Epidermal melanocyte (primary cell): ENCODE measurements at regions not wholly inside any gene's neighbourhood (a gene's known extent, or its start where the extent isn't known, plus 50 kb on each side); places are given as distances from the start of the nearest gene placed in this dataset.

Experiments used
- DNase-seq: peaks from one replicate; pipeline ENCODE4 v3.0.0; 2011; ENCODE audit warnings: low spot score; ENCODE audit not compliant: insufficient read length

DNA sequence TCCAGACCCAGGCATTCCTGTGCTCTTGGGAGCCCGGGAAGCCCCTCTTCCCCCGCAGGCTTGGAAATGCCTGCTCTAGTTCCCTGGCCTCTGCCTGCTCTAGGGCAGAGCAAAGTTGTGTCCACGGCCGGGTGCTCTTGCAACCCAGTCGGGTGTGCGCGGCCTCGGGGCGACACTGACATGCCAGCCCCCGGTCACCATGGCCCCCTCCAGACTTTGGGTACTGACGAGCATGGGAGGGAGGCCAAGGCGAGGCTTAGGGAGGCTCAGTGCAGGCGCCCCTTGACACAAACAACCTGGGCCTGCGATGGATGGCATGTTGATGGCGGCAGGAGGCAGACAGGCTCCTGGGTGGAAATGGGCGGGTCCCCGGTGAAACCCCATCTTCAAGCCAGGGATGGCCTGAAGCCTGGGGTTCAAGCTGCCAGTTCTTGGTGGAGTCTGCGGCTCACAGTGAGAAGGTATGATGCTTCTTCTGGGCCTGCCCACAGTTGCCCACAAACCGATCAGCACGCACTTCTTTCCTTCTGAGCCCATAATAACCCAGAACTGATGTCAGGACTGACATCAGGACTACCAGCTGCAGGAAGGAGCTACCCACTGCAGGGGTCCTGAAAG is 689.9 kb downstream of the DSC3 start:
- DNase-seq = no peak

DNA sequence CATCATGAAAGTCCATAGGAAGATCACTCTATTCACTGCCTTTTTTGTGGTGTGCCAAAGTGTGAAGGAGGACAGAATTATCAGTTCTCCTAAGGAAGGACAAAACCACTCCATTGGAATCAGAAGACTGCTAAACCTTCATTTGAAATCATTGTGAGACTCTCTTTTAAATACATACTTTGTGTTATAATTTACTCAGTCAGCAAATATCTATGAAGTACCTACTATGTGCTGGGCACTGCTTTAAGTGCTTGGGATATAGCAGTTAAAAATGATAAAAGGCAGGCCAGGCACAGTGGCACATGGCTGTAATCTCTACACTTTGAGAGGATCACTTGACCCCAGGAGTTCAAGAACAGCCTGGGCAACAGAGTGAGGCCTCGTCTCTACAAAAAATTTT is 692.3 kb downstream of the DSC3 start:
- no peak for DNase-seq

DNA sequence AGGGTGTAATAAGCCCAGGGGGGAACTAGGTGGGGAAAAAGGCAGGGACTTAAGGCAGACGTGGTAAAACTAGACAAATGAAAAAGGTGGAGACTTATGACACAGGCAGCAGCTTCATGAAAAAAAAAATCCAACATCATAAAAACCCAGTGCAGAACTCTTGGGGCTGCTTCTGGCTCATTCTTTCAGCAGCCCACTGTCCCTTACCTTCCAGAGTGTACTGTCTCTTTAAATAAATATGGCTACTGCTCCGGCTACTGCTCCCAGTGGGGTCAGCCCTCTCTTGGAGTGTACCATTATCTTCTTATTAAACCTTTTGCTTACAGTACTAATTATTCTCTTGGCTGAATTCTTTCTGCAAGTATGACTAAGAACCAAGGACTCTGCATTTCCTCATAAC is 699.5 kb downstream of the DSC3 start:
- DNase-seq = no peak

DNA sequence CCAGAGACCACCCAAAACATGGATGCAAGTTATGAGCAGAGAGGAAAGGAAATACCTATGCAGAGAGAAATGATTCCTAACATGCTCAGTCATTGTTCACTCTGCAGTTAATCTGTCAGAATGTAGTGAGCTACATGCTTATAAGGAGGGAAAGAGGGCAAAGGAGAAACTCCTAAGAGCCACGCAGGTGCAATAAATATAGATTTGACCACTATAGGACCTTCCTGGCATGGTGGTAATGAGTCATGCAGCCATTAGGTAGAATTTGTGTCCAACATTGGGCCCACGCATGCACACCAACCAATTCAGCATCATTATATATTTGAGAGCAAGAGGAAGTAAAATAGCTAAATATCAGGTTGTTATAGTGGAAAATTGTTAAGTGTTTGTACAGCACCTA is 699.9 kb downstream of the DSC3 start:
- no peak for DNase-seq

DNA sequence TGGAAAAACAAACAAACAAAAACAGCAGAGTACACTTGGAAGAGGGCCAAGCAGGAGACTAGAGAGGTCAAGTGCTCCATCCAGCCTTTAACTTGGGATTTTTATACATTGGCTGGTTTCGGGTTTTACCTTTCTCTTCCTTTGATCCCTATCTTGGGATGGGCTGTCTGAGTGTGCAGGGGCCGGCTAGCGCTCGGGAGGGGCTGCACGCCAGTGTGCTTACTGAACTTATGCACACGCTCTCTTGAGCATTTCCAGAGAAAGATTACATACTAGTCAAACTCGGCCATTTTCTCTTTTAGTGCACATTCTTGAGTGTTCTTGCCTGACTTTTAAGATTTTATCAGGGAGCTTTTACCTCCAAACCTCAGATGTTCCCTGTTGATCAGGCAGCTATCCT is 707.8 kb downstream of the DSC3 start:
- DNase-seq = no peak

DNA sequence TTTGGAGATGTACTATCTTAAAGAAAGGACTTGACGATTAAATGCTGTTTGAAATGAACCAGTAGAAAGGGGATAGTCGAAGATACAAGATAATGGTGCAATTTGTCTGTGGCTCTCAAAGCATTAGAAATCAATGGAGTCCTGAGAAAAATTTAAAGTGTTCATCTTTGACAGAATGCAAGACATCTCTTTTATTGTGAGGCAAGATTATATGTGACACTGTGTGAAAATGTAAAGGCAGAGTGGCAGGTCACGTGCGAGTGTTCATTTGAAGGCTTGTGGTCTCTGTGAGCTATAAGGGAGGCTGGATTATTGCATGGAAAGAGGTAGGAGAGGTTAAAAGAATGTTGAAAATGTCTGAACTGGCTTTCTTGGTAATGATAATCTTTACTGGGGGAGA is 709.2 kb downstream of the DSC3 start:
- no peak for DNase-seq

DNA sequence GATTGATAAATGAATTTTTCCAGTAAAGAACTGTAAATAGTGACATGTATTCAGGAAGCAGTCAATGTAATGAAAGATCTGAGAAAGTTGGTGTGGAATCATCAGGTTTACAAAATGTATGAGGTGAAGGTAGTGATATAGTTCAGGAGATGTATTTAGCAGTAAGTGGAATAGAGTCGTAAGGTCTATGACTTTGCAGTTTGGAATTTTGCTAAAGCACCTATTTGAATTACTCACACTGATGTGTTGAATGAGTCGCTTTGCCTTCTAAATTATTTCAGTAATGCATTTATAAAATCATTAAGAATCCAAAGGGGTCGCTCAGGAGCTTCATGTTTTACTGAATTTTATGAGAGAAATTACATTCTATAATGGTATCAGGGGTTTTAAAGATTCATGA is 713.7 kb downstream of the DSC3 start:
- no peak for DNase-seq

DNA sequence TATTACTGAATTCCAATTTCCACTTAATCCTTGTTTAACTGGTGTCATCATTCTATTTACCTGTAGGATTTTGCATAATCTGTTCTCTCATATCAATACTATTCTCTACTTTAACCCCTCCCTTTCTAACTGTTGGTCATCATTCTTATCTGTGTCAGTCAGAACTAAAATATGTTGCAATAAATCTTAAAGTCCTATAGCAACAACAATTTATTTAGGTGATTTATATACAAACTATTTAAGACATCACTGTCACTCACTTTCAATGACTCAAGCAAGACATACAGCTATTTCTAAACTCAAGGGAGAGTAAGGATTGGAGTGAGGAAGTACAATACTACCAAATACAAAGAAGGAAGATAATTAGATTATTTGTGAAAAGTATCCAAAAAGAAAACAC is 740.4 kb downstream of the DSC3 start:
- no peak for DNase-seq

DNA sequence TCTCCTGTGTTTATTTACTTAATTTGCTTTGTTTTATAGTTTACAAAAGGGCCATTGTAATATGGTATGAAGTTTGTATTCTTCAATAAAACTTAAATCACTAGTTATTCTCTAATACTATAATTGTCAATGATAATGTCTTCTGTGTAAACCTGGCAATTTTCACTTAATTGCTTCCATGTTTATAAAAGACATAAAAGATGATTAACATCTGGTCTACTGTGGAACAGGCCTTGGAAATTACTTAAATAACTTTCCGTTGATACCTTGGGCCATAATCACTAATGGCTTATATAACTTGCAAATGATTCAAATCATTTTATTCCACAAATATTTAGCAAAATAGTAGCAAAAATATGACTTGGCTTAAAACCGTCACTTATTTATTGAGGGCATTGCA is 743.8 kb downstream of the DSC3 start:
- DNase-seq = no peak

DNA sequence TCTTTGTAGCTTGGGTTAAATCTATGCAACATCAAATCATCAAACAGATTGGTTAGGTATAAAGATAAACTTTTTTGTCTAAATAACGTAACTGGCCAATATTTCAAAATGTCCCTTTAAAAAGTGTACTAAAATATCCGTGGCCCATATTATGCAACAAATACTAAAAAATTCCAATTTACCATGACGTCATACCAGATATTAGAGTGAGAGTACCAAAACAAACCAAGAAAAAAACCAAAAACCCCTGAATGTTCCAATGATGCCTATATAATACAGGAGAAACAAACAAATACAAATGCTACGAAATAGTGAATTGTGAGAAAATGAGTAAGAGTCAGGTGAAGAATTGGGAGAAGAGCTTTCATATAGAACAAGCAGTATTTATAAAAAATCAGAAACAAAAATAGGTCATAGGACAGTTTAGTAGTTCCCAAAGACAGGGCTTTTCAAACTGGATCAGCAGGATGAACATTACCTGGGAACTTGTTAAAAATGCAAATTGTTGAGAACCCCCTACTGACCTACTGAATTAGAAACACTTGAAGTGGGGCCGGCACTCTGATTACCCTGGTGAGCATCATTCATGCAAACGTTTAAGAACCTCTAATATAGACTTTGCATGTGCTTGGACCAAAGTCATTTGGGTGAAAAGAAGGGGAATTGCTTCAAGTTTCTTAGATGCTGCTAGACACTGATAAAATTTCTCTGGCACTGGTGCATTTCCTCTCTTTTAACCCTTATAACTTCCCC is 753.7 kb downstream of the DSC3 start:
- no peak for DNase-seq

DNA sequence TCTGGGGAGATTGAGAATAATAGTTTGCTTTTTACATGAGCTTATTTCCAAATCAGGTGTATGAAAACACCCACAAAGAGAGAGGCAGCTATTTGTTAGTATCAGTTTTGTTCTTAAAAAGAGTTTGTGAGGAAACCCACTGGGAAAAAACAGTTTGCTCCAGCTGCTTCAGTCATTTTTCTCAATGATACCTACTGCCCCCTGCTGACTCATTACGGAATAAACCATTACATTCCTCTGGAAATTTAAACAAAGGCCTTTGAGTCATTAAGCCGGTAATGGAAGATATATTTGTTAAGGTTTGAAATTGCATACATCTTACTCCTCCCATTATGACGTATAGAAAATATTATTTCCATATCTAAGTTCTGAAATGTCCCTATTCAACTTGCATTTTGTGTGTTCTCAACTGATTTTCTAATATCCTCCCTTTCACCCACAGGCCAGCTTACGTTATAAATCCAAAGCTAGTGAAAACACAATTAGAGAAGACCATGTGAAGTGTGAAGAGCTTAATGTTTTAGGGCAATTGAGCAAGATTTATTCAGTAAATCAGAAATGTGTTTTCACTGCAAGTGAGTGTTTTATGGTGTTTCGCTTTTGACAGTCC is 761.6 kb downstream of the DSC3 start:
- no peak for DNase-seq

DNA sequence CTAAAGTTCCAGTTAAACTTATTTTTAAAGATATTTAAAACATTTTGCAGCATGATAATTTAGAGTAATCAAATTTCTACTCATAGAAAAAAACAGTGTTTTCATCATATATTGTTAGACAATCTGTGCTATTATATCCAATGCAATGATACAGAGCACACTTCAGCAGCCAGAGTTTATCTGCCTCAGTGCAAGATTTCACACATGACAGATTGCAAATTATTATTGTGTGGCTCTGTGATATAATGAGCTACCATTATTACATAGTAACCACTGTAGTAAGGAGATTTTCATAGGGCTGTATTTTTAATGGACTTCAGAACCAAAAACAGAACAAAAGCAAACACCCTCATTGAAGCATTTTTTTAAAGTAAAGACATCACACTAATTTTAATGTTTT is 762.4 kb downstream of the DSC3 start:
- no peak for DNase-seq

DNA sequence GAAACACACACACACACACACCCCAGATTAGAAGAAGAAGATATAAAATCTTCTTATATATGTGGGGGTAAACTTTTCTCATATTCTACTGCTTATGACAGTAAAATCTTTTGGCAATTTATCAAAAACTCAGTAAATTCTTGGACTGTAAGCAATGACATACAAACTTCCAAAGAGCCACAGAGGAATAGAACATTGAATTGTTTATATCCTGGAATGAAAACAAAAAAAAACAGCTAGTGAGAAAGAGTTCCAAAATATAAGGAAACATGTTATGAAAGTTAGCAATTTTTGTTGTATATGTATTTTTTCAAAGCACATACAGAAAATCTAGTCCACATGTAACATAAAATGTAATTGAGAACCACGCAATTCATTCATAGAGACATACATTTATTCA is 764.9 kb downstream of the DSC3 start:
- DNase-seq = no peak

DNA sequence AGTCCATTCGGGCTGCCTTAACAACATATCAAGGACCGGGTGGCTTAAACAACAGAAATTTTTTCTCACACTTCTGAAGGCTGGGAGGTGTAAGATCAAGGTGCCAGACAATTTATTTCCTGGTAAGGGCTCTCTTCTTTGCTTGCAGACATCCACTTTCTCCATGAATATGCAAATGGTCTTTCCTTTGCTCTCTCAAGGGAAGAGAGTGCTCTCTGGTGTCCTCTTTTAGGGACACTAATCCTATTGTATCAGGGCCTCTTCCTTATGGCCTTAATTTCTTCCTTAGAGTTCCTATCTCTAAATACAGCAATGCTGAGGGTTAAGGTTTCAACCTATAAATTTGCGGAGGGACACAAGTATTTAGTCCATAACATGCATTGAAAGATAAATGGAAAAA is 770.8 kb downstream of the DSC3 start:
- DNase-seq = no peak

DNA sequence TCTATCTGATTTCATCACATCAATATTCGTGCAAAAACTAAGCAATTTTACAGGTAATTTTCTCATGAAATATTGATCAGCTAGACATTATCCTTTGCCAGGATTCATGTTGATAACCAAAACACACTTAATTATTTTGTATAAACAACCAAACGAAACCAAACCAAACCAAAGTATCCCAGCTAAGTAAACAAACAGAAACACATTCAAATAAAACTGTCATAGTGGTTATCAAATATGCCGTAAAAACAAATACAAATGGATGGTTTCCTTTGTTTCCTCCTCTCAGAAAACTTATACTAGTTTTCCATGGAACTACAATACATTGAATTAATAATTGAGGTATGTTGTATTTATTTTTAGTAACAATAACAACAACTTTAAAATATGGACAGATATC is 777.4 kb downstream of the DSC3 start:
- no peak for DNase-seq

DNA sequence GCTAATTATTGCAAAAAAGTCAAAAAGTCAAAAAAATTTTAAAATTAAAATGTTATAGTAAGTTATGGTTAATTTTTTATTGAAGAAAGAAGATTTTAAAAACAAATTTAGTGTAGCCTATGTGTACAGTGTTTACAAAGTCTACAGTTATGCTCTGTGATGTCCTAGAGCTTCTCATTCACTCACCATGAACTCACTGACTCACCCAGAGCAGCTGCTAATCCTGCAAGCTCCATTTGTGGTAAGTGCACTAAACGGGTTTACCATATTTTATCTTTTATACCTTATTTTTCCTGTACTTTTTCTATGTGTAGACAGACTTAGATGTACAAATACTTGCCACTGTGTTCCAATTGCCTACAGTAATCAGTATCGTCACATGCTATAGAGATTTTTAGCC is 788.2 kb downstream of the DSC3 start:
- no peak for DNase-seq

DNA sequence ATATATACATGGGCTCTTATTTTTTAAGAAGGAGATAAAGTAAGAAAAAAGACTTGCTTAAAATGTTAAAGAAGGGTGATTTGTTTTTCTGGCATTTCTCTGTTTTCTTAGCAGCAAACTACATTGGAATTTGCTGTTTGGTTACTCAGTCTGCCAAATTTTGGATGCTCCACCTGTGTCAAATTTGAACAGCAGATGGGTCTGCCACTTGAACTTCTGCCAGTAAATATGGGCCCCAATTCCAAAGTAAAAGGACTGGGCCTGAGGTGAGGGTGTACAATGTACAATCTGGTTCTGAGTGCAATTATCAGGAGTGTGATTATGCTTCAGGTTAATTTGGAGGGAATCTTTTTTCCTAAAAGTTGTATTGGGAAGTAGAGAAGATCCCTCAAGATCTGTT is 794.5 kb downstream of the DSC3 start:
- no peak for DNase-seq

DNA sequence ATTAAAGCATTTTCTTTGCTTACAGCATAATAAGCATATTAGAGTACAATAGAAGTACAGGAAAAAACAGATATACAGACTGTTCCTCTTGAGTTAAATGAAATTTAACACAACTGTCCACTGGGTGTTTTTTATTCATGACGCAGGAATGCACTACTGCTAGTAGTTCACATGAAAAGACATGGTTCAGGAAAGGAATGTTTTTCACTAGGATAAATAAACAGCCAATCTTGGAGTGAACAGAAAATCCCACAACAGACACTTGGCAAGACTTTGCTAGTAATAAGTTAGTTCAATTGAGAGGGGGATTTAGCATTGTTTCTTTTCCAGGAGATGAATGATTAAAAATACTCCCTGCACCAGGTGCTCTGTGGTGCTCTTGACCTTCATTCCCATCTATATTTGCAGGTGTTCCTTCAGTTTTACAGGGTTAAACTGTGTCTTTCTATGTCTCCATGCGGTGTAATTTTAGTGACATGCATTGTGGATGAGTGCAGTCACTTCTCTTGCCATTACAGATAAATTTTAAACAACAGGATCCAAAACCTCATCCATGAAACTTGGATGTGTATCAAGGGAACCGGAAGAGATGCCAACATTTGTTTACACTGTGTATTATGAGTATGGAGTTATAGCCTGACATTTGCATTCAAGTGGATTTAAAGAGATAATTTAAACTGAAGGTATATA is 796.6 kb downstream of the DSC3 start:
- DNase-seq = no peak

DNA sequence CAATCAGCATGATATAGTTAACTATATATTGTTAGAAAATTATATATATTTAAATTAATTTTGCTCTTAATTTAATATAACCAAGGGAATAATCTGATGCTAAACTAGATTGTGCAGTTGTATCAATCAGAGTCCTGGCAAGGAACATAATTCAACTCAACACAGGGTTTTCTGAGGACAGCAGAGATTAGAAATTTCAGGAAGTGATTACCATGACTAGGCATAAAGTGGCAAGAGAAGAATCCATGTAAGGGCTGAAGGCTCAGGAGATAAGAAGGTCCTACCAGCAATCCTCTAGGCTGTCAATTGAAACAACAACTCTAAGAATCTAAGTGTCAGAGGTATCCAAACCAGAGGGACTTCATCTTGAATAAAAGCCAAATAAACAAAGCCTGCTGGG is 807.8 kb downstream of the DSC3 start:
- no peak for DNase-seq

DNA sequence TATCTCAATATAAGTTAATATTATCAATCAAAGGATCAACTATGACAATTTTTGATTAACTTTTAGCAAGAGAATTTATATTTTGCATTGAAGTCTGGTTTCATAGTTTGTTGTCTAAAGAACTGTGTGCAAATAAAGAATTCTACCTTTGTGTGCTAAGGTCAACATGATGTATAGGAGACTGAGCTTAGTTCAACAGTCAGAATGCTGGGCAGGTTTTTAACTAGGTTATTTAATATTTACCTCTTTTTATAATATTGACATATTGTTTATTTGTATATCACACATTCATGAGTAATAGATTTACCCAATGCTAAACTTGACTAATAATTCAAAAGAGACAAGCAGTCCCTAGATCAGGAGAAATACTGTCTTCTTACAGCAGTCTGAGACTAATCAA is 831.4 kb downstream of the DSC3 start:
- no peak for DNase-seq

DNA sequence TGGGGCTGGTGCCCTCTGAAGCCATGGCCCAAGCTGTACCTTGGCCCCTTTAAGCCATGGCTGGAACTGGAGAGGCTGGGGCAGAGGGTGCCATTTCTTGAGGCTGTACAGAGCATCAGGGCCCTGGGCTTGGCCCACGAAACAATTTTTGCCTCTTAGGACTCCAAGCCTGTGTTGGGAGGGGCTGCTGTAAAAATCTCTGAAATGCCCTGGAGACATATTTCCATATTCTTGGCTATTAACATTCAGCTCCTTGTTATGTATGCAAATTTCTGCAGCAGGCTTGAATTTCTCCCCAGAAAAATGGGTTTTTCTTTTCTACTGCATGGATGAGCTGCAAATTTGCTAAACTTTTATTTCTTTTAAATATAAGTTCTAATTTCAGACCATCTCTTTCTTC is 834.0 kb downstream of the DSC3 start:
- no peak for DNase-seq

DNA sequence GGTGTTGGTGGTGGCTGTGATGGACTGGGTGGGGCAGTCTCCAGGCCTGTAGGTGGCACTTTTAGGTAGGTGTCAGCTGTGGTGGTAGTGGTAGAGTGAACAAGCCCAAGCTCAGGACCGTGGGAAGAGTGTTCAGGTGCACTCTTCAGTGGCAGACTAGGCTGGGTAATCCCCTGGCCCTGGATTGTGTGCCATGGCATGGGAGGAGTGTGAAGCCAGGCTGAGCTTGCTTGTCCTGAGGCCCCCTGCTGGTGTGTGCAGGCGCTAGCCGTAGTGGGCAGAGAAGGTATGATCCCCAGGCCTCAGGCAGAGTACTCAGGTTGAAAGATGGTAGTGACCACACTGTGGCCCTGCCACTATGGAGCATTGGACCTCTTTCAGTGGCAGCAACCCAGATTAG is 850.3 kb downstream of the DSC3 start:
- no peak for DNase-seq

DNA sequence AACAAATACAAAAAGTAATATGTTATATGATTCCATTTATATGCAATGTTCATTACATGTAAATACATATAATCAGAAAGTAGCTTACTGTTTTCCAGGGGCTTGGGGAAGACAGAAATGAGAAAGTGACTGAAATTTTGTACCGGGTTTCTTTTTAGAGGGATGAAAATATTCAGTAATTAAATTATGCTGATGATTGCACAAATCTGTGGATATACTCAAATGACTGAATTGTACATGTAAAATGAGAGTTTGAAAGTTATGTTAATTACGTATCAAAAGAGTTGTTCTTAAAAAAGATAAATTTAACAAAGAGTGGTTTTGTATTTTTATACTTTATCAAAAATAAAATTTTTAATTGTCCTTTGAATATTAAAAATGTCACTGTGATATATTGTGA is 856.3 kb downstream of the DSC3 start:
- DNase-seq = no peak
